ENCODE measurements at regions not wholly inside any gene's neighbourhood (a gene's known extent, or its start where the extent isn't known, plus 50 kb on each side); places are given as distances from the start of the nearest gene placed in this dataset.
A peak's percentile ranks its signal among the peaks of the same experiment; 100 is the strongest.

- DNase-seq = no peak
- Histone ChIP-seq H3K4me1 (peaks cover 47% of the 10 kb centered on the region), H3K36me3 (no peaks in the 10 kb centered on the region), H3K27me3 (ENCODE audit: low read depth) (no peaks in the 10 kb centered on the region), H3K4me3 (no peak overlapping the region), H3K27ac (replicated peaks) (no peak overlapping the region), H3K9me3 (replicated peaks) (no peaks in the 10 kb centered on the region)
- intact Hi-C loops (cut with micrococcal nuclease) = no loop called here
- TF ChIP-seq CTCF (IDR thresholded peaks at IDR 0.05; ENCODE audit: borderline replicate concordance) = no peak
These were observed 391.4 kb upstream of the CITED2 start for GRCh38 chr6:139765825-139766285.

GRCh38 chr6:139764498-139764986 is 390.1 kb upstream of the CITED2 start:
- Histone ChIP-seq H3K4me1 (peaks cover 50% of the 10 kb centered on the region), H3K36me3 (no peaks in the 10 kb centered on the region), H3K27ac (replicated peaks) (peak overlapping the region; percentile 78), H3K27me3 (ENCODE audit: low read depth) (no peaks in the 10 kb centered on the region), H3K4me3 (no peak overlapping the region), H3K9me3 (replicated peaks) (no peaks in the 10 kb centered on the region)
- no peak for DNase-seq
- intact Hi-C loops (cut with micrococcal nuclease) = no loop called here
- TF ChIP-seq CTCF (IDR thresholded peaks at IDR 0.05; ENCODE audit: borderline replicate concordance) = no peak

GRCh38 chr6:139763468-139764210 is 389.2 kb upstream of the CITED2 start:
- no peak for DNase-seq
- Histone ChIP-seq H3K27me3 (ENCODE audit: low read depth) (no peaks in the 10 kb centered on the region), H3K36me3 (no peaks in the 10 kb centered on the region), H3K27ac (replicated peaks) (peak overlapping the region; percentile 78), H3K9me3 (replicated peaks) (no peaks in the 10 kb centered on the region), H3K4me3 (no peak overlapping the region), H3K4me1 (peaks cover 56% of the 10 kb centered on the region)
- TF ChIP-seq CTCF (IDR thresholded peaks at IDR 0.05; ENCODE audit: borderline replicate concordance) = no peak
- intact Hi-C loops (cut with micrococcal nuclease) = no loop called here

GRCh38 chr6:139762587-139763031 is 388.2 kb upstream of the CITED2 start:
- intact Hi-C loops (cut with micrococcal nuclease) = no loop called here
- Histone ChIP-seq H3K4me3 (no peak overlapping the region), H3K4me1 (peaks cover 66% of the 10 kb centered on the region), H3K27ac (replicated peaks) (peak overlapping the region; percentile 78), H3K27me3 (ENCODE audit: low read depth) (no peaks in the 10 kb centered on the region), H3K36me3 (no peaks in the 10 kb centered on the region), H3K9me3 (replicated peaks) (no peaks in the 10 kb centered on the region)
- TF ChIP-seq CTCF (IDR thresholded peaks at IDR 0.05; ENCODE audit: borderline replicate concordance) = no peak
- DNase-seq = no peak

GRCh38 chr6:139760128-139760527 is 385.7 kb upstream of the CITED2 start:
- Histone ChIP-seq H3K4me1 (peaks cover 75% of the 10 kb centered on the region), H3K27me3 (ENCODE audit: low read depth) (no peaks in the 10 kb centered on the region), H3K27ac (replicated peaks) (peak overlapping the region; percentile 1), H3K9me3 (replicated peaks) (no peaks in the 10 kb centered on the region), H3K36me3 (no peaks in the 10 kb centered on the region), H3K4me3 (no peak overlapping the region)
- intact Hi-C loops (cut with micrococcal nuclease) = no loop called here
- DNase-seq = no peak
- TF ChIP-seq CTCF (IDR thresholded peaks at IDR 0.05; ENCODE audit: borderline replicate concordance) = no peak
